ENCODE measurements at regions not wholly inside any gene's neighbourhood (a gene's known extent, or its start where the extent isn't known, plus 50 kb on each side); places are given as distances from the start of the nearest gene placed in this dataset.
"Not testable (repeated sequence)": the region's sequence is repeated elsewhere in the genome, so short reads cannot be mapped to it uniquely, and the experiment has no call there.

DNA sequence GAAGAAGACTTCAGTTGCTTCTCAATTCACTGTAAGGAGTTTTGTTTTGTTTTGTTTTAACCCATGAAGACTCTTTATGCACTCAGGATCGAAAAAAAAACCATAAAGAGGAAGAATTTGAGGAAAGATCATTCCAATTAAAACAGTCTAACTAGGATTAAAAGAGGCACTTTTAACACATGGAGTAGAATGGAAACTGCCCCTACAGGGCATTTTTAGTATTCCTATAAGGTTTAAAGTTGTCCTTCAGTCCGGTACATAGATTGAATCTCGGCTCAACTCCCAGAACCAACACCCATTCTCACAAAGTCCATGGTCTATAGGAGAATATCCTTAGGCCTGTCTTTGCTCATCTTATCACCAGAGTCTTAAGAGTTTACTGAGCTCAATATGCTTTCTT lies 469.6 kb downstream of the DTWD2 start:
- TF ChIP-seq CTCF (IDR thresholded peaks at IDR 0.05; ENCODE audit: low read depth, low read length, missing control alignments) = no peak
- no peak overlapping the region for H3K4me3 ChIP-seq (ENCODE audit: low read depth, low read length)
- in situ Hi-C loops (cut with HindIII; ENCODE audit: low sequenced_read_pairs) = no loop called here
- no peak for DNase-seq (ENCODE audit: low read depth)

- DNase-seq (ENCODE audit: low read depth) = no peak
- in situ Hi-C loops (cut with HindIII; ENCODE audit: low sequenced_read_pairs) = no loop called here
- H3K4me3 ChIP-seq (ENCODE audit: low read depth, low read length) = no peak overlapping the region
- TF ChIP-seq CTCF (IDR thresholded peaks at IDR 0.05; ENCODE audit: low read depth, low read length, missing control alignments) = no peak
These were observed 476.5 kb downstream of the DTWD2 start for GRCh38 chr5:118511846-118512245.

GRCh38 chr5:118506217-118506852 lies 482.0 kb downstream of the DTWD2 start:
- no peak for DNase-seq (ENCODE audit: low read depth)
- in situ Hi-C loops (cut with HindIII; ENCODE audit: low sequenced_read_pairs) = no loop called here
- no peak overlapping the region for H3K4me3 ChIP-seq (ENCODE audit: low read depth, low read length)
- no peak for TF ChIP-seq CTCF (IDR thresholded peaks at IDR 0.05; ENCODE audit: low read depth, low read length, missing control alignments)

- in situ Hi-C loops (cut with HindIII; ENCODE audit: low sequenced_read_pairs); DNase-seq (ENCODE audit: low read depth); H3K4me3 ChIP-seq (ENCODE audit: low read depth, low read length): not testable (repeated sequence)
These were observed 486.1 kb downstream of the DTWD2 start for GRCh38 chr5:118502232-118502631.

- H3K4me3 ChIP-seq (ENCODE audit: low read depth, low read length) = no peak overlapping the region
- in situ Hi-C loops (cut with HindIII; ENCODE audit: low sequenced_read_pairs) = no loop called here
- DNase-seq (ENCODE audit: low read depth) = no peak
- no peak for TF ChIP-seq CTCF (IDR thresholded peaks at IDR 0.05; ENCODE audit: low read depth, low read length, missing control alignments)
These were observed 497.0 kb downstream of the DTWD2 start for GRCh38 chr5:118491351-118491750.

DNA sequence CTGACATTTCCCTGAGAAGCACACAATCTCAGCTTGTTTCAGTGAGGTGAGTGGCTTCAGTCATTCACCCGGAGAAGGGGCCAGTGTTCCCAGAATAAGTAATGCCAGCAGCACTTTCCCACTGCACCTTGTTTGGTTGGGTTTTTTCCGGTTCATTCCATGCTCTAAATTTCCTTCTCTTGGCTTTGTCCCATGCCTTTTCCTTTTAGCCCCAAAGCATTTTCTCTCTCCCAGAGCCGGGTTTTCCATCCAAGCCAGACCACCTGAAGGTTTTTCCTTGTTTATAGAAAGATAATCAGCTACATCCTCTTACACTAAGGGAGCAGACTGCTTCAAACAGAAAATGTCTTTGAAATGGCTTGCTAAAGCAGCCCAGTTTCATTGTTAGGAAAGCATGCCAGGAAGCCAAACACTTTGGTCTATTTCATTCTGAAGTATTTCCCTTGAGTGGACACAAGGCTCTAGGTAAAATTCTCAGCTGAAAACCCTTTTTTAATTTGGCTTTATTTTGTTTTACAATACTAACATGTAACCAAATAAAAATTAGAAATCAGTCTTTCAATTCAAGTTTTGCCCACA lies 501.6 kb downstream of the DTWD2 start:
- in situ Hi-C loops (cut with HindIII; ENCODE audit: low sequenced_read_pairs) = no loop called here
- DNase-seq (ENCODE audit: low read depth) = no peak
- no peak overlapping the region for H3K4me3 ChIP-seq (ENCODE audit: low read depth, low read length)
- TF ChIP-seq CTCF (IDR thresholded peaks at IDR 0.05; ENCODE audit: low read depth, low read length, missing control alignments) = no peak

GRCh38 chr5:118479285-118479684 lies 509.1 kb downstream of the DTWD2 start:
- no peak for DNase-seq (ENCODE audit: low read depth)
- in situ Hi-C loops (cut with HindIII; ENCODE audit: low sequenced_read_pairs) = no loop called here
- TF ChIP-seq CTCF (IDR thresholded peaks at IDR 0.05; ENCODE audit: low read depth, low read length, missing control alignments) = no peak
- no peak overlapping the region for H3K4me3 ChIP-seq (ENCODE audit: low read depth, low read length)
